ENCODE measurements at regions not wholly inside any gene's neighbourhood (a gene's known extent, or its start where the extent isn't known, plus 50 kb on each side); places are given as distances from the start of the nearest gene placed in this dataset.

DNA sequence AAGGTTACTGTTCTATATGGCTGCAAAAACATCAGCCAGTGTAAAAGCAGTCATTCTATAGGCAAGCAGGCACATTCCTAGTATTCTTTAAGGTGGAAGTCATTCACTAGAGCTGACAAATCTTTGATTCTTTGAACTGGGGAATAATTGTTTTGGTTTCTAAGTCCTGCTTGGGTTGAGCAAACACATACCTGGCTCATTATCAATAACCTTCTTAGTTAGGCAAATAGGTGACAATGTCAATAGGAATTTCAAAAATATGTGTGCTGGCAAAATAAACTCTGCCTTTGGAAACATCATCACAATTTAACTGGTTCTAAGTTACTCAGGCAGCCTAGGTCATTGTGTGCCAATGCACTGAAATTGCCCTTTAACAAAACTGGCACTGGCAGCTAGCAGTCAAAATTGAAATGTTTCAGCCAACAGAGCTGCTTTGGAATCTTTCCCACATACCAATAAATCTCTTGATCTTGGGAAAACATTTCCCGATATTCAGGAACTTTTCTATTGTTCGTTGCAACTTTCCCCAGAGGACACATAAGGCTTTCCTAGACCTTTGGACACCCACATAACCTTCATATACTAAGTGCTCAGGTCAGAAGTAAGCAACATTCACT is 402.0 kb upstream of the MMADHC start:
- ChIA-PET CTCF (no interaction called here), POLR2A (no interaction called here)

GRCh38 chr2:149988361-149988760 is 400.8 kb upstream of the MMADHC start:
- CTCF ChIA-PET = no interaction called here
- POLR2A ChIA-PET = no interaction called here

GRCh38 chr2:149986861-149987260 is 399.3 kb upstream of the MMADHC start:
- CTCF ChIA-PET = no interaction called here
- POLR2A ChIA-PET = no interaction called here

DNA sequence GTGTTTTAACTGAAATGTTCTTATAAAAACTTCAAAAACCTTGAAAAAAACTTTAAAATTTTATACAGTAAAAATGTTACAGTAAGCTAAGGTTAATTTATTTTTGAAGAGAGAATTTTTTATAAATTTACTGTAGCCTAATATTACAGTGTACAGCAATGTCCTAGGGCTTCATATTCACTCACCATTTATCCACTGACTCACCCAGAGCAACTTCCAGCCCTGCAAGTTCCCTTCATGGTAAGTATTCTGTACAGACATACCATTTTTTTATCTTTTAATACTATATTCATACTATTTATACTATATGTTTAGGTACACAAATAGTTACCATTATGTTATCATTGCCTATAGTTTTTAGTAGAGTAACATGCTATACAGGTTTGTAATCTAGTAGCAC is 396.7 kb upstream of the MMADHC start:
- ChIA-PET CTCF (no interaction called here), POLR2A (no interaction called here)

- ChIA-PET POLR2A (no interaction called here), CTCF (no interaction called here)
Measured at GRCh38 chr2:149972066-149972465, 384.5 kb upstream of the MMADHC start.

- POLR2A ChIA-PET = no interaction called here
- CTCF ChIA-PET = no interaction called here
Measured at GRCh38 chr2:149954981-149955600, 367.5 kb upstream of the MMADHC start.

GRCh38 chr2:149953627-149954026 is 366.1 kb upstream of the MMADHC start:
- POLR2A ChIA-PET = no interaction called here
- CTCF ChIA-PET = interaction anchor here (0.7 kb wide), 1 partner anchor 784 kb away, joined by 3 read pairs; no protein-coding TSS in a partner anchor

- CTCF ChIA-PET = no interaction called here
Measured at GRCh38 chr2:149931486-149931885, 343.9 kb upstream of the MMADHC start.

DNA sequence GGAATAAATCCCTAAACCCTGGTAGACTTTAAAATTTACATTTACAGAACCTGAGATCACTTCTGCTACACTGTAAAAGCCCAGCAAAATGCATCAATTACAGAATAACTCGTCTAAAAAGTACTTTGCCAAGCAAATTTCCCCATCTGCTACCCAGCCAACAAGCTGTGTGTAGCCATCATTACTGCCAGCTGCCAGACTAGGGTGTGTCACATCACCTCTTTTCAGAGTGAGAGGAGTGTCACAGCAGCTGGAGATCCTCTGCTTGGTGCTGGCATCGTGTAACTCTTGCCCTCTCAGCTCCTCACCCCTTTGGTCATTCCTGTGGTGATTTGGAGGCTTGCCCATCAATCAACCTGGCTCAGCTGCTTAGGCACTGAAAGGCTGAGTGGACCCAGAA is 340.4 kb upstream of the MMADHC start:
- POLR2A ChIA-PET = no interaction called here
- CTCF ChIA-PET = no interaction called here

More at GRCh38 chr2:149931486-149931885, 343.9 kb upstream of the MMADHC start:
- POLR2A ChIA-PET = no interaction called here

GRCh38 chr2:149926149-149926548 is 338.6 kb upstream of the MMADHC start:
- POLR2A ChIA-PET = no interaction called here
- CTCF ChIA-PET = no interaction called here

- CTCF ChIA-PET = no interaction called here
Measured at GRCh38 chr2:149924549-149925213, 337.1 kb upstream of the MMADHC start.

DNA sequence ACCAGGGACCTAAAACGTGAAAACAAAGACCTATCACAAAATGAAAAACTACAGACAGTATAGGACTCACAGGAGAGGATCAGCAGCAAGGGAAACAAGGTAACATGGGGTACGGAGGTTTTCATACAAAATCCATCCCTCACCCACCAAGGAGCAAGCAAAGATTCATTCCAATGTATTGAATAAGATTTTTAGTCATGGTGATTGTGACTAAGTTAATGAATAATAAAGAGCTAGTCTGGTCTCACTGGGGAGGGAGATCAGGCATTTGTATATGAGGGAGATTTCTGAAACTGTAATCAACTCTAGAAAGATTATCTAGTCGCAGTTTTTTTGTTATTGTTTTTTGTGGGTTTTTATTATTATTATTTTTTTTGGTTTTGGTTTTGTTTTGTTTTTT is 336.5 kb upstream of the MMADHC start:
- CTCF ChIA-PET = no interaction called here
- POLR2A ChIA-PET = no interaction called here

More at GRCh38 chr2:149924549-149925213, 337.1 kb upstream of the MMADHC start:
- POLR2A ChIA-PET = no interaction called here

- POLR2A ChIA-PET = no interaction called here
- CTCF ChIA-PET = no interaction called here
Measured at GRCh38 chr2:149921911-149922616, 334.5 kb upstream of the MMADHC start.

DNA sequence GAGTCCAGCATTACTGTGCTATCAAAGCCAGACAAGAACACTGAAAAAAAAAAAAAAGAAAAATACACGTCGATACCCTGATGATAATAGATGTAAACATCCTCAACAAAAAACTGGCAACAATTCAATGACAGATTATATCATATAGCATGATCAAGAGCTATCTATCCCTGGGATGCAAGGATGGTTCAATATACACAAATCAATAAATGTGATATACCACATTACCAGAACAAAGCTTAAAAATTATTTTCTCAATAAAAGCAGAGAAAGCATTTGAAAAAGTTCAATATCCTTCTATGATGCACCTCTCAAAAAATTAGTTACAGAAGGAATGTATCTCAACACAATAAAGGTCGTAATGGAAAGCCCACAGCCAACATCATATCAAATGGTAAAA is 332.8 kb upstream of the MMADHC start:
- CTCF ChIA-PET = no interaction called here
- POLR2A ChIA-PET = no interaction called here

DNA sequence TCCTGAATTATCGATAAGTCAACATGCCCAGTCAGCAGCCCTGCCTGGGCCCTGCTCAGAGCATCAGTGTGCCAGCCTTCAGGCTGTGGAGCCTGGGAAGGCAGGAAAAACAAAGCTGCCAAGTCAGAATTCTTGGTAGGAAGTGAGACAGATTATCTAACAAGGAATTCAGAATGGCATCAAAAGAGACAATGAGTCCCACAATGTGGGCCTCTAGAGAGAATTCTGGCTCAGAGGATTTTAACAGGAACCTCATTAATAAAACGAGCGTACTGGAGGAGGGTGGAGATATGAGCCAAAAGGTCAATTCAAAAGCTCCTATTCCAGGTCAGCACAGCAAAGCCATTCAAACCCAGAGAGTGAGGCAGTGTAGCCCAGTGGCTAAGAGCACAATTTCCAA is 327.6 kb upstream of the MMADHC start:
- POLR2A ChIA-PET = no interaction called here

GRCh38 chr2:149908726-149909683 is 321.4 kb upstream of the MMADHC start:
- POLR2A ChIA-PET = no interaction called here
- CTCF ChIA-PET = no interaction called here

More for the DNA sequence above, 327.6 kb upstream of the MMADHC start:
- CTCF ChIA-PET = no interaction called here

DNA sequence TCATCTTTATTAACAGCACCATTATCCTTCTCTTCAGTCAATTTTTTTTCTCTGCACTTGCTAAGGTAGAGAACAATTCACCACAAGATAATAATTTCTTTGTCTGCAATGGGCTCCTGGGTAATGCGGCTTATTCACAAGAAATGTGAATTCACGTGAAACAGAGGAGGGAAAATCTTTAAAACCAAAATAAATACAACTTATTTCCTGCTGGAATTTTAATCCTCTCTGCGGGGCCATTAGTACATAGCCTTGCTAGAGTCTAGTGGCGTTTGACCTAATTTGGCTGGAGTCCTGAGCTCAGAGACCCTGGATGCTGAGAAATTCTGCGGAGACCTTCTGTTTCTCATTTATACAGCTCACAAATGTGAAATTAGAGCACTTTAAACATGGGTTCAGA is 319.3 kb upstream of the MMADHC start:
- ChIA-PET POLR2A (no interaction called here), CTCF (no interaction called here)

- ChIA-PET CTCF (no interaction called here), POLR2A (no interaction called here)
Measured at GRCh38 chr2:149904352-149905175, 317.0 kb upstream of the MMADHC start.

GRCh38 chr2:149903626-149904025 is 316.1 kb upstream of the MMADHC start:
- CTCF ChIA-PET = no interaction called here
- POLR2A ChIA-PET = no interaction called here
